NOMO-1 treated with DMSO at 0.1 percent for 48 hours (cell line): ENCODE measurements at regions not wholly inside any gene's neighbourhood (a gene's known extent, or its start where the extent isn't known, plus 50 kb on each side); places are given as distances from the start of the nearest gene placed in this dataset.

Experiments used
- DNase-seq: peaks from one replicate; lab custom pipeline; 2025; ENCODE audit not compliant: unreplicated experiment; lab: John Stamatoyannopoulos, UW

DNA sequence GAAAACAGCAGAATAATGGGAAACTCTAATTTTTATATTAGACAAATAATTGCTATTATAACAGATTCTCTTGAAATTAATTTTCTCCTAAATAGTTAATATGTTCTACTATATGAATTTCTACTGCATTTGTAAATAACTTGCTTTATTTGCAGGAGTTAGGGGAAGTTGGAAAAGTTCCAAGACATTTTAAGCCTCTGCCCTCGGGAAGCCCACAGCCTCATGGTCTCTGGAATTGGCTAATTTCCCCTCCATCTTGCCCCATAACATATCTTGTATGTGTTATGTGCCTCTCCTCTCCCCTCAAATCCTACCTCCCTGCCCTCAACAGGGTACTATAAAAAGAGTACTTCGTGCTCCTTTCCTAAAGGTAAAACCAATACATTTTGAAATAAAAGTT is 271.4 kb upstream of the NR5A2 start:
- peak; percentile 30 for DNase-seq

DNA sequence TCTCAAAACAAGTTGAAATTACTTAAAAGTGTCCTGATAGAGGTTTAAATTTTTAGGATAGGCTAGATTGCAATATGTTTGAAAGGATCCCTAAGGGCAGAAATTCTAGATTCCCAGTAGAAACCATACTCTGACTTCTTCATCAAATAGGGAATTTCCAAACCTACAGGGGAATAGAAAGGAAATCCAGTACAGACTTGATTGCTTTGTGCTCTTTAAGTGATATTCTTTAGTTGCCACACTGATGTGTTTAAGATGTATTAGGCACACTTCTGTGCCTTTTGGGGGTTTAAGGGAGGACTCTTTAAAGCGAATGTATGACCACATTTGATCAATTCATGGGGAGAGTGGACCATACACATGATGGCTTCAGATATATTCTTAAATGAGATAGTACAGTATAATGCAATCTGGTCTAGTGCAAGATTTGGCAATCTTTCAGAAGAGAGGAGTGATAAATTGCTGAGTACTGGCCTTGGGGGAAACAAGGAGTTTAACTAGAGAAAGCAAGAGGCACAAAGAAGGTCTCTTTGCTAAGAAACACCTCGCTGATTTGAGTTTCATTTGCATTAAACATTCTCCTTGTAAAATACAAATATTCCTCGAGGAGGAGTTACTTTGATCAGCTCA is 268.8 kb upstream of the NR5A2 start:
- DNase-seq = no peak

- DNase-seq = no peak
These were observed 268.2 kb upstream of the NR5A2 start for GRCh38 chr1:199759268-199759730.

GRCh38 chr1:199762572-199762971 is 264.9 kb upstream of the NR5A2 start:
- no peak for DNase-seq

DNA sequence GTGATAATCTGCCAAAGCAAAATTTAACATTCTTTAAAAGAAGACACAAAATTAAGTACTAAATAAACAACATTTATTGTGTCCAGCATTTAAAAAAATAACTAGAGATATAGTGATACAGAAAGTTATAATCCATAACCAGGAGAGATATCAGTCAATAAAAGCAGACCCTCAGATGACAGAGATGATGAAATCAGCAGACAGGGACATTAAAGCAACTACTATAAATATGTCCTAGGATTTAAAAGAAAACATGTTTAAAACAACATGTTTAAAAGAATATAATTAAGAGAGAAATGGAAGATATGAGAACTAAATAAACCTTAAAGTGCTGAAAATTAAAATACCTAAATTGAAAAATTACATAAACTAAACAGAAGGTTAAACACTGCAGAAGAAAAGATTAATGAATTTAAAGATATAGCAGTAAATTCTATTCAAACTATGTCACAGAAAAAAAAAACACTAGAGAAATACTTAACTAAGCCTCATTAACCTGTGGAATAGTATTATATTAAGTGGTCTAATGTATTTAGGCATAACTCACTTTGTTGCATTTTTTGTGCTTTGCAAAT is 261.2 kb upstream of the NR5A2 start:
- DNase-seq = no peak

- no peak for DNase-seq
These were observed 259.8 kb upstream of the NR5A2 start for GRCh38 chr1:199767700-199768099.

GRCh38 chr1:199774433-199775089 is 252.9 kb upstream of the NR5A2 start:
- no peak for DNase-seq

DNA sequence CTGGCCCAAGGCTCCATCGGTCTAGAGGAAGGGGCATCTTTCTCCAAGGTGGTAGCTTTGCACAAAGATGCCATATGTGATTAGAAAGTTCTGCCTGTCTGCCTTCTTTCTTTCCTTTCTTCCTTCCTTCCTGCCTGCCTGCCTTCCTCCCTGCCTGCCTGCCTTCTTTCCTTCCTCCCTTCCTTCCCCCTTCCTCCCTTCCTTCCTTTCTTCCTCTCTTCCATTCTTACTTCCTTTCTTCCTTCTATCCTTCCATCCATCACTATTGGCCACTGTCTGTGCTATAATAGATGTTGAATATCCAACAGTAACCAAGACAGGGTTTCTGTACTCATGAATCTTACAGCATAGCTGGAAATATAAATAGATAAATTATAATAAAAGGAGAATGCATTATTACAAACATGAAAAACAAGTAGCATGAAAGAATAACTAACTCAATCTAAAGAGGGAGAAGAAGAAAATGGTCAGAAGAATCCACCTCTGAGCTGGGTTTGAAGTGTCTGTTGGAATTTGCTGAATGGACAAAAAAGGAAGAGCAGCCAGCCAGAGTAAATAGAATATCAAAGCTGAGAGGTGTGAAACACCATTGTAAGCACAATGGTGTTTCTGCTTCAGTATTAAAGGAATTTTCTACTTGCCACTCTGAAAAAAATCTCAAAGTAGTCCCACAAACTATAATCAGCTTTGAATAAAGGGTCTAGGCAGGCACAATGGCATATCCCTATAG is 250.6 kb upstream of the NR5A2 start:
- no peak for DNase-seq

GRCh38 chr1:199778324-199778955 is 249.1 kb upstream of the NR5A2 start:
- no peak for DNase-seq

- DNase-seq = no peak
These were observed 247.4 kb upstream of the NR5A2 start for GRCh38 chr1:199780091-199780490.

DNA sequence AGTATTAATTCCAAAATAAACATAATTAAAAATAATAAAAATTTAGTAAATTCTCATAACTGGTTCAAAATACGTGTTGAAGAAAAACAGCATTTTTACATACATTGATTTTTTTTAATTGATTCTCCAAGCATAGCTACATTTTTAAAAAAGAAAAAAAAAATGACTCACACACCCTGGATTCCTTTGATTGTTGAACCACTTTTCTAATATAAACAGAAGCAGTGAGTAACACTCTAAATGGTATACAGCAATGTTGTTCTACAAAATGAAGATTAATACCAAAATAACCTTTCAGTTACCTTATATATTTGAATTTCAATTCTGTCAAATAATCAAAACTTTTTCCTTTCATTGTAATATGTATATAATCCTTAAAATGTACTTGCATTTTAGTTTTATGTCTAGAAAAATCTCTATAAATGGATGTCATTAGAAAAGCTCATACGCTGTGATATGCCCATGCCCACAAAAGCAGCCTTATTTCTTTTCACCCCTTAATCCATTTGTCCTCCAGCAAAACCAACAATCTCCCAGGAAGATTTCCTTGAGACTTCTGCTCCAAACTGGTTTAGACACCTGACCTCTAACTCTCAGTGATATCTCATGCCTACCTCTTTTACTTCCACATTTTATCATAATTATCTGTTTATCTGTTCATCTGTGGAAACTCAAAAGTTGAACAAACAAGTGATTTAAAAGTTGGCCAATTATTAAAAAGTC is 246.4 kb upstream of the NR5A2 start:
- DNase-seq = no peak

DNA sequence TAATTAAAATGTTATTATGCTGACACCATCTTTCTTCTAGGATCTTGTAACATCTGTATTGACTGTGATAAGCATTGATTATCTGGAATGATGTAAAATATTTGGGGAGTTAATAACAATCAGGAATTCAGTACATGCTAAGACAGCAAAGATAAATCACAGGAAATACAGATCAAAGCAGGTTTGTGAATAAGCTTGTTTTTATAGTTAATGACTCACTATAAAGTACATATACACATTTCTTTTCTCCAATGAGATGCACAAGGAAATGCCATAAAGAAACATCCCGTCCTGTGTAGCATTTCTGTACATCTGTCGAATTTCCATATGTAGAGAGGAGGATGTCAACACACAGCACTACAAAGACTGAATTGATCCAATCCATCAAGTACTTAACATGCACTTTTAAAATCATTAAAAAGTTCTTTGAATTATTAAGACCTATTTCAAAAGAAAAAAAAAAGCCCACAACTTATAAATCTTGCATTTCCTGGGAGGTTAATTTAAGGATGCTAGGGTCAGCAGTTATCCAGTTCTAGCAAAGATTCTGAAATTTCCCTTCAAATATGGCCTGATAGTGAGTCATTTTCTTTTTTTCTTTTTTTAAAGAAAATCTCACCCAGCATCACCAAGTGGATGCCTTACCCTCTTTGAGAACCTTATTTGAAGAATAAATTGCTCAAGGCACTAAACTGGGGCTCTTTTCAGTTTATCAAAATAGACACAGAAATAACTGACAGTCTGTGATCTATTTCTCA is 243.2 kb upstream of the NR5A2 start:
- no peak for DNase-seq

DNA sequence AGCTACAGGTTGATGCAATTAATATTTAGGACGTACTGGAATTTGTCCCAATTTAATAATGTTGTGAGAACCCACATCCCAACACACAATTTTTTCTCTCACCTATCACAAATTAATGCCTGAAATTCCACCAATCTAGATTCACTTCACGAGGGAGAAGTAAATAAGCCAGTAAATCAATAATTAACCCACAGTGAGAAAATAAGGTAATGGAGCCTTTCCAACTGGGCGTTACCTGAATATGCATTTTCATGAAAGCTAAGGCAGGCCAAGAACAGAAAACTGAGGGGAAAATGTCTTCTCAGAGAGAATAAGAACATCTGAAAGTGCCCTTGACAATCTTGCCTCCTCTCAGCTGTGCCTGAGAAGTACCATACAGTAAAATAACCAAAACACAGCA is 240.8 kb upstream of the NR5A2 start:
- no peak for DNase-seq

GRCh38 chr1:199789141-199789540 is 238.4 kb upstream of the NR5A2 start:
- DNase-seq = no peak

- no peak for DNase-seq
These were observed 236.0 kb upstream of the NR5A2 start for GRCh38 chr1:199791495-199791894.

DNA sequence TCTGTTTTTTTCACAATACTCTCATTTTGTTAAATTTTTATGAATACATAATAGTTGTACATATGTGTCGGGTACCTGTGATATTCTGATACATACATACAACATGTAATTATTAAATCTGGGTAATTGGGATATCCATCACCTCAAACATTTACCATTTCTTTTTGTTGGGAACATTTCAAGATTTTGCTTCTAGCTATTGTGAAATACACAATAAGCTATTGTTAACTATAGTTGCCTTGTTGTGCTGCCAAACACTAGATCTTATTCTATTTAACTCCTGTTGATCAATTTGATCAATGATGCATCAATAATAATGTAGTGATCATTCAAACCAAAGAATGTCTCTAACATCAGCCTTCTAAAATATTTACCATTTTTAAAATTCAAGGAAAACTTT is 234.6 kb upstream of the NR5A2 start:
- no peak for DNase-seq

DNA sequence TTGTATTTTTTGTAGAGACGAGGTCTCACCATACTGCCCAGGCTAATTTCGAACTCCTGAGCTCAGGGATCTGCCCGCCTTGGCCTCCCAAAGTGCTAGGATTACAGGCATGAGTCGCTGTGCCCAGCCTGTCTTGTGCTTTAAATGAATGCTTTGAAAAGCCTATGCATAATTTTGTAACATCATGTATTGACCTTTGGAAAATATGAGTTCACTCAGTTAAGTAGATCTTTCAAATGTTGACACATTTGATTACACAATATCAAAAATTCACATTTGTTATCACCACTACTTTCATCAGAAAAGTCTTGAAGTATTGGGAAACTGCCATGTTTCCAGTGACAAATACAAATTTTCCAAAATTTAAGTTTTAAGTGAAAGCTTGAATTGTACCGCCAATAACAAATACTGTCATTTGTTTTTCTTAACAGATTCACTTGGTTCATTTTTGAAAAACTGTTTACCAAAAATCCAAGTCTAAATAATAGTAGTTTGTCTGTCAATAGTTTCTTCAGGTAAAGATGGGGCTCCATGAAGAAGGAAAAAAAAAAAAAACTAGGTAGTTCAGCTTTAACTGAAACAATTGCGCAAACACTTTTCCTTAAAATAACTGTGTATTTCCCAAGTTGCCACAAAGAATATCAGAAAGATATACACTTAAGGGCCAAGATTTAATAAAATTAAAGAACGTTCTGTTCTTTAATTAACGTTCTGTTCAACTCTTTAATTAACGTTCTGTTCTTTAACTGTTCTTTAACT is 233.2 kb upstream of the NR5A2 start:
- peak; percentile 14 for DNase-seq

DNA sequence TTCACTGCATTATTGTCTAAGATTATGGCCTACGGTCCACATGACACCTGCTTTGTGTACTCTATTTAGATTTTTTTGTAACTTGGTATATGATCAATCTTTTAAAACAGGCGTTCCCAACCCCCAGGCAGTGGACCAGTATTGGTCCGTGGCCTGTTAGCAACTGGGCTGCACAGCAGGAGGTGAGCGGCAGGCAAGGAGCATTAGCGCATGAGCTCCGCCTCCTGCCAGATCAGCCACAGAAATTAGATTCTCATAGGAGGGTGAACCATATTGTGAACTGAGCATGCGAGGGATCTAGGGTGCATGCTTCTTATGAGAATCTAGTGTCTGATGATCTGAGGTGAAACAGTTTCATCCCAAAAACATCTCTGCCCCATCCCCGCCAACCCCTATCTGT is 228.4 kb upstream of the NR5A2 start:
- no peak for DNase-seq

- DNase-seq = no peak
These were observed 223.0 kb upstream of the NR5A2 start for GRCh38 chr1:199804526-199804925.
